Adrenal gland (tissue), 7 donors: ENCODE measurements at regions not wholly inside any gene's neighbourhood (a gene's known extent, or its start where the extent isn't known, plus 50 kb on each side); places are given as distances from the start of the nearest gene placed in this dataset.

Source experiments
- DNase-seq, 7 donors: peaks; one replicate each; pipeline ENCODE4 v3.0.0-alpha.2; 2019 to 2020
- H3K27ac ChIP-seq, 5 donors: fragments of 200-600 bp; sonication (generic) in 4 of 5; 1 replicate in 3 of 5; 2 replicates in 2 of 5; pipeline versions ENCODE4 v1.5.1 to v1.8.0; 2016 to 2020; ENCODE audit warnings: mild to moderate bottlenecking in 1 of 5
- H3K27me3 ChIP-seq: fragments of 200-600 bp; 2 replicates; pipeline ENCODE4 v1.8.0; 2021
- H3K36me3 ChIP-seq, 2 donors: fragments of 200-600 bp; replicated peaks in 1 of 2; 1 replicate in 1 of 2; 2 replicates in 1 of 2; pipeline versions ENCODE4 v1.5.1 to v1.8.0; 2018 to 2022
- H3K4me1 ChIP-seq, 2 donors: fragments of 200-600 bp; replicated peaks in 1 of 2; 1 replicate in 1 of 2; 2 replicates in 1 of 2; pipeline versions ENCODE4 v1.5.1 to v1.8.0; 2018 to 2021
- H3K4me3 ChIP-seq, 4 donors: fragments of 200-600 bp; sonication (generic) in 3 of 4; one replicate each; pipeline ENCODE4 v1.5.1; 2016 to 2018
- H3K9me3 ChIP-seq, 3 donors: fragments of 200-600 bp; sonication (generic) in 1 of 3; replicated peaks in 1 of 3; 1 replicate in 2 of 3; 2 replicates in 1 of 3; pipeline versions ENCODE4 v1.5.1 to v1.8.0; 2016 to 2021
- CTCF ChIP-seq, 6 experiments: fragments of 450-650 bp in 4 of 6; fragments of 200-600 bp in 2 of 6; sonication (generic) in 1 of 6; IDR thresholded peaks; 1 replicate in 5 of 6; 2 replicates in 1 of 6; pipeline versions ENCODE4 v1.5.1 to v1.8.0; 2016 to 2021; ENCODE audit warnings: antibody characterized with exemption in 6 of 6, mild to moderate bottlenecking in 2 of 6, moderate library complexity in 1 of 6
- POLR2A ChIP-seq, 2 donors: fragments of 450-650 bp; IDR thresholded peaks; one replicate each; pipeline ENCODE4 v1.6.1; 2017; ENCODE audit warnings: antibody characterized with exemption in 2 of 2, mild to moderate bottlenecking in 2 of 2, moderate library complexity in 1 of 2
- intact Hi-C, 2 donors: fragments of 100-400 bp; cut with DNase I; formaldehyde crosslinking; loops; one replicate each; pipeline versions ENCODE4 v1.14.1 to v1.15.0; 2022 to 2023
- donor health status: DM: yes; HTN: yes; CAD: no.
- donor health status: DM: no; HTN: no; CAD: no.
- donor health status: DM: no; HTN: no; CAD: no.

- TF ChIP-seq POLR2A (IDR thresholded peaks at IDR 0.05): no peak
- no peak for TF ChIP-seq CTCF (IDR thresholded peaks at IDR 0.05)
- H3K27me3 ChIP-seq: no peaks in the 10 kb centered on the region
- no peaks in the 10 kb centered on the region for H3K36me3 ChIP-seq
- no peaks in the 10 kb centered on the region for H3K9me3 ChIP-seq
- no peak overlapping the region for H3K27ac ChIP-seq
- no peak overlapping the region for H3K4me3 ChIP-seq
- intact Hi-C loops: no loop called here
- no peaks in the 10 kb centered on the region for H3K4me1 ChIP-seq
- no peak for DNase-seq
Measured at GRCh38 chr3:23152989-23153388, 50.1 kb upstream of the UBE2E2 start.
